HG02981 (cell line): ENCODE measurements at regions not wholly inside any gene's neighbourhood (a gene's known extent, or its start where the extent isn't known, plus 50 kb on each side); places are given as distances from the start of the nearest gene placed in this dataset.
"Not testable (repeated sequence)": the region's sequence is repeated elsewhere in the genome, so short reads cannot be mapped to it uniquely, and the experiment has no call there.

ENCODE experiments used
- ATAC-seq: cut with Tn5 transposase; IDR thresholded peaks from one replicate; pipeline ENCODE4 v1.9.1; 2021; ENCODE audit warnings: mild to moderate bottlenecking, moderate library complexity; ENCODE audit not compliant: unreplicated experiment

DNA sequence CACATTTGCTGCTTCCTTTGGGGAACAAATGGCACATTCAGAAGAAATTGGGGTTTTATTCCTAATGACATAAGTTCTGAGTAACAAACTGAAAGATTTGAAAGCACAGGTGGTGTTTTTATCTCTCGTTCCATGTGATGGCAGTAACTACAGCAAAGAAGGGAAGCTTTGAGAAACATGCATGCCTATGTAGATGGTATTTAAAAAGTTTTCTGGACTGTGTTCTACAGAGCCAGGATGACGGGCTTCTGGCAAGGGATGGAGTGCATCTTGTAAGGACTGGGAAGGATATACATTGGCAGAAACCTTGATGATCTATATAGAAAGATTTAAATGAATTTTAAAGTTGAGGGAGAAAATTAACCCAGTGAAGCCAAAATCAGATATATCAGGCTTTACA, 362.2 kb upstream of the ROPN1 start:
- no peak for ATAC-seq

DNA sequence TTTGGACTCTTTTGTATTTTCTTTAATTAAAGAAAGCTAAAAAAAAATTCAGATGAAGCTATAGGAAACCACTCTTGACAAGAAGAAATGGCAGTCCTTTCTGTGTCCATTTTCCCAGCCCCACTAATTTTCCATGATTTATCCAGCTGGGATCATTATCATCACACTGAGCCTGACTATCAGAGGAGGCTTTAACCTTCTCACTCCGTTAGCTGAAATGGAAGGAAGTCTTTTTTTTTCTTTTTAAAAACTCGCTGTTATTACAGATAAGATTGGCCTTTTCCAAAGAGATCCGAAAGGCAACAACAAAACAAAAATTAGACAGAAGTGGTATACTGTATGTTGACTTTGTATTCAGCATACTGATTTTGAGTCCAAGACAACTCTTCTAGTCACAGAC, 366.2 kb upstream of the ROPN1 start:
- no peak for ATAC-seq

DNA sequence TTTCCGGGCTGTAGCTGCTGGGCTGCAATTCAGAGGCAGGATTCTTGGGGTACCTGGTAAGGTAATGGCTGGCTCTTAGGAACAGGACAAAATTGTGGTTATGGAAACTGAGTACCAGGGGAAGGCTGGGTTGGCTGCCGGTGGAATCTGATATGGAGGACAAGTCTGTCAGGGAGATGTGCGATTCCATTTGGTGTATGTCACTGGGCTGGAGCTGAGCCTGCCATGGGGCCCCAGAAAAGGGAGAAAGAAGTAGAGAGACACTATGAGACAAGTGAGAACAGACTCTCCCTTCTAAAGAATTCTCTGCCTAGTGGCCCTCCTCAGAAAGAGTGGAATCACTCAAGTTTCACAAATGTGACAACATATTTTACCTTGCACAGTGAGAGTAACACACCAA, 368.2 kb upstream of the ROPN1 start:
- ATAC-seq = no peak

DNA sequence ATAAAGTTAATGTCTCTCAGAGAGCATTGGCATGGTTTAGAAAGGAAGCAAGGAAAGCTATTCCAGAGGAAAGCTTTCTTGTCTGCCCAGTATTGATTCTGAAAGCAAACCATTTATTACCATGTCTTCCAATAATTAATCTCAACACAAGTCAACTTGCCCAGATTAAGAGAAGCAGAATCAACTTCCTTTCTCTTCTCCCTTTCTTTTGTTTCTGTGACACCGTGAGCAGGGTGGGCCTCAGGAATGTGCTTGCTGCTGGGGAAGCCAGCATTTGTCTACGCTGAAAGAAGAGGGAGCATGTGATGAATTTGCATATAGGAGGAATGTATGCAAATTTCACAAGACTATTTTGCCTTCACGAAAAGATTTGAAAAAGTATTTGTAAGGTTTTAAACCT, 368.6 kb upstream of the ROPN1 start:
- ATAC-seq = no peak

DNA sequence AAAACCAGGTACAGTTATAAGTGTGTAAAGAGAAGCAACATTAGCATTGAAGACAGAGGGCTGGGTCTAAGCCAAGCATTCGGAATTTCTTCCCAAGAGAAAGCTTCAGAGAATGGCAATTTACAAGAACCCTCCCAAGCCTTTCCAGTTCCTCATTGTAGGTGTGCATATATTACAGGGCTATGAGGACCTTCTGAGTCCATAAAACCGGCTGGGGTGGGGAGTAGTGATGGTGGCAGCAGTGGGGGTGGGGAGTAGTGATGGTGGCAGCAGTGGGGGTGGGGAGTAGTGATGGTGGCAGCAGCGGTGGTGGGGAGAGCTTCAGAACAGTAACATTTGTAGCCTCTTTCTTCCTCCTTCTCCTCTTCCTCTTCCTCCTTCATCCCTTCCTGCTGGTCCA, 368.7 kb upstream of the UMPS start:
- ATAC-seq = no peak

DNA sequence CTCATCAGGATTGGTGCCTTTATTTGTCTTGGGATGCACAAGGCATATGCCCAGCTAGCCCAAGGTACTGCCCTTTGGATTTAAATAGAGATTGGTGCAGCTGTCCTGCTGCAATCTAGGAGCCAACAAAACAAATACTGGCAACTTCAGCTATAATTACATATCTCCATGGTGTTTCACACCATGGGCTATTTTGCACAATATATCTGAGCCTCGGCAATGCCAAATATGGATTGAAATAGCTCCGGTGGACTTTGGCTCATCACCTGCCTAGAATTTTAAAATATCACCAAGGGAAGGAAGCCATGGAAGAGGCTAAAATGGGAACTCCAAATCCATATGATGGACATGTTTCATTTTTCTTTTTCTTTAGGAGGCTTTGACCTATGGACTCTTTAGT, 367.8 kb upstream of the UMPS start:
- no peak for ATAC-seq

DNA sequence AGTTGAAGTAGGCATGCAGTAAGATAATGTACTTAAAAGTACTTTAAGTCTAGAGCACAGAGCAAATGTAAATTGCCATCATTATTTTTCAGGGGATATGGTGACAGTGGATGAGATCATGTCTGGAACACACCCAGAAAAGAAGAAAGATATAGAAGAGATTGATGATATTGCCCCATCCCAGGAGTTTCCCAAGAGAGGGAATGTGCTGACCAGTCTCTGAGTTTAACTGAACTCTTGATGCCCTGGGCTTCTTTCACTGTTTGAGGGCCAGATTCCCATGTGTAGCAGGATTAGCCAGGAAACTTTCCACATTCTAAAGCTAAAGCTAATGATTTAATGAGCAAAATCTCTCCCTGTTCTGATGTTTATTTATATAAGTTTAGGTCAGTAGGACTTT, 366.8 kb upstream of the UMPS start:
- ATAC-seq = no peak

DNA sequence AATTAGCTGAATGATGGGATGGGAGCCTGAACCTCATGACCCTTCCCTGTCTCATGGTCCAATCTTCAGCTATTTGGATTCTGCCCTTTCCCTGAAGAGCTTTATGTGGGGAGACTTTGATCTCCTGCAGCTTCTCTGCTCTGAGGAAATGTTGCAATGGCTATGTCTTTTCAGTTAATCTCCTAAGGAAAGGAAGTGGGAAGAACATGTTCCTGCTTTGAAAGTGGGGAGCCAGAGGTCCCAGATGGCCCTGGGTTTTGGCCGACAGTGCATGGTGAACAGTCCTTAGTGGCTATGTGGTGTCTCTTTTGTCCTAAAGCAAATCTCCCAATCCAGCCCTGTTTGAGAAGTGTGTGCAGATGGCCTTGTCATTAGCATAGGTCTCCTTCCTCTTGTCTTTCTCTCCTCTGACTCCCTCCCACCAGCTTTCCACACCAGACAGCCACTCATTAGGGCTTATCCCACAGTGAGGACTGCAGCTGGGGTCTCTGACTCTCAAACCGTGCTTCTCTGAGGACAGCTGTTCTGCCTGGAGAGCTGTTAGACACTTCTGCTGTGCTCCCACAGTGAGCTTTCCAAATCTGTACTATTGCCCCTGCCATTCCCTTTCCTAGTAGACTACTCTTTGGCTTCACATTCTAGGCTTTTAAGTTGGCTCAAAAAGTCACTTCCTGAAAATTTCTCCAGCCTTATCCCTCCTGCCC, 365.8 kb upstream of the UMPS start:
- ATAC-seq = no peak

DNA sequence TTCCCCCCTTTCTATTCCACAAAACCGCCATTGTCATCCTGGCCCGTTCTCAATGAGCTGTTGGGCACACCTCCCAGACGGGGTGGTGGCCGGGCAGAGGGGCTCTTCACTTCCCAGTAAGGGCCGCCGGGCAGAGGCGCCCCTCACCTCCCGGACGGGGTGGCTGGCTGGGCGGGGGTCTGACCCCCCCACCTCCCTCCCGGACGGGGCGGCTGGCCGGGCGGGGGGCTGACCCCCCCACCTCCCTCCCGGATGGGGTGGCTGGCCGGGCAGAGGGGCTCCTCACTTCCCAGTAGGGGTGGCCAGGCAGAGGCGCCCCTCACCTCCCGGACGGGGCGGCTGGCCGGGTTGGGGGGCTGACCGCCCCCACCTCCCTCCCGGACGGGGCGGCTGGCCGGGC, 363.6 kb upstream of the UMPS start:
- ATAC-seq = not testable (repeated sequence)

DNA sequence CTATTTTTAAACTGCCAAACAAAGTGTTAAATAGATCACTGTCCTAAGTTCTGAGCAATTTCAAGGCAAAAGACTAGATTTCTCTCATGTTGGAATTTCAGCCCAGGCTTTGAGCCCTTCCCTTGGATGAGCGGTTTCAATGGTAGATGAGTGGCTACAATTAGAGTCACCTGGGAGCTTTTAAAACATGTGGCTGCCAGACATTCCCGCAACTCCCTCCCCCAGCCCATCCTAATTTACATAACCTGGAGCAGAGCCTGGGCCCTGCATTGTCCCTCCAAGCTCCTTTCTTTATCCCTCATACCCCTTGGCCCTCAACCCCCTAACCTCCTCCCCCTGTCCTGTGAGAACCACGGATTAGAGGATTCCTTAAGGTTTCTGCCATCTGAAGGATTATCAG, 357.5 kb upstream of the UMPS start:
- ATAC-seq = no peak

DNA sequence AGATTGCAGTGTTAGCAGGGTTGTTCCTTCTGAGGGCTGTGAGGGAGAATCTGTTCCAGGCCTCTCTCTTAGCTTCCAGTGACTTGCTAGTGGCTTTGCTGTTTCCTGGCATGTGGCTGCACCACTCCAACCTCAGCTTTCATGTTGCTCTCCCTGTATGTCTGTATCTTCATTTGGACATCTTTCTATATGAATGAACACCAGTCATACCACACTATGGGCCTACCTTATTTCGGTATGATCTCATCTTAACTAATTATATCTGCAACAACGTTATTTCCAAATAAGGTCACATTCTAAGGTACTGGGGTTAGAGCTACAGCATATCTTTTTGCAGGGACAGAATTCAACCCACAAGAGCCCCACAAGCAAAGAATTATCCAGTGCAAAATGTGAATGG, 356.7 kb upstream of the UMPS start:
- ATAC-seq = peak; percentile 67

DNA sequence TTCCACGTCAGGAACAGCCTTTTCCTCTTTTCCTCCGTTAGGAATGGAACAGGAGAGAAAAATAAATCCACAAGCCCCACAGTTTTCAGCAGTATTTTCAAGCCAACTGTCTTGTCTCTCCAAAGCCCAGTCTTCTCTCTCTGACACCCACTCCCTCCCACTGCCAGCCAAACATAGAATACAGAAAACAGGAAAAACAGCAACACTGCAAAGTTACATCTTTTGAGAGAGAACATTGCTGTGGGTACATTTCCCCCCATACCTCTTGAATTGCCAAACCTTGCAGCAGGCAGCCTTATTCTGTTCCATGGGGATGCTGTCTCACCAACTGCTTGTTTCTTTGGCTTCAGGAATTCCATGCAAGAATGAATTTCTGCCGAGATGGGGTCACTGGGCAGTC, 355.7 kb upstream of the UMPS start:
- ATAC-seq = no peak

DNA sequence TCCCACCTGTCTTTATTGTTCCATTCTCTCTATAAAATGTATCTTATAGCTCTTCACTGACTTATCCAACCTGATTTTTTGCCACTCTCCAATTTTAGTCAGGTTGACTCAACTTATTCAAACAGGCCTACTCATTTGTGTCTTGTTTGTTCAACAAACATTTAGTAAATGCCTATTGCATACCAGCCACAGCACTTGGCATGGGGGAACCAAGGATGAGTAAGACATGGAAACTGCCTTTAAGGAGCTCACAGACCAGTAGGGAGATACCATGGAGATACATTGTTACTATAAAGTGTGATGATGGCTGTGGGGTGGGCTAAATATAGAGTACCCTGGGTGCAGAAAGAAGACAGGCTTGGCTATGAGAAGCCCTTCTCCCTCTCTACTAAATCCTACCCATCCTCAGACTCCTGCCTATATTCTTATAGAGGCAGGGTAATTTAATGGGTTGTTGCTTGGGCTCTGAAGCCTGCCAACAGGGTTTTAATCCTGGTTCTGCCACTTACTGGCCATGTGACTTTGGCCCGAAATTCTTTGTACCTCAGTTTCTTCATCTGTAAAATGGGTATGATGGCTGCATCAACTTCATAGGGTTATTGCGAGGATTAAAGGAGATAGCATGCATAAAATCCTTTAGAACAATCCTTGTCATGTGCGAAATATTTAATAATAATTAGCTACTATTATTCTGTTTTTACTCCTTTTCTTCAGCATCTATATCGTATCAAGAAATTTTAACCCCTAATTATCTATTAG, 348.5 kb upstream of the UMPS start:
- no peak for ATAC-seq

DNA sequence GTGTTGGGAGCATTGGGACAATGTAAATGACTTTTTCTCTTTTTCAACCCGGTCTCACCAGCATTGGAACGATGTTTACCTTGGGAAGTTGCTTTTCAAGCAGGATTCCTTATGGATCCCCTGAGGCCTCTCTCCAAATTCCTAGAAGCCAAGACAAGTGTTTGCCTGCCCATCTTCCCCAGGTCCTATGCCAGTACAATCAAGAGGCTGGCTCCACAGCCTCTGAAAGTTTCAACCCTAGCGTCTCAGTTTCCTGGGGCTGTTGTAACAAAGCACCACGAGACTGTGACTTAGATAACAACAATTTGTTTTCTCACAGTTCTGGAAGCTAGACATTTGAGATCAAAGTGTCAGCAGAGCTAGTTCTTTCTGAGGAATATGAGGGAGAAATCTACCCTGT, 347.2 kb upstream of the UMPS start:
- ATAC-seq = no peak

DNA sequence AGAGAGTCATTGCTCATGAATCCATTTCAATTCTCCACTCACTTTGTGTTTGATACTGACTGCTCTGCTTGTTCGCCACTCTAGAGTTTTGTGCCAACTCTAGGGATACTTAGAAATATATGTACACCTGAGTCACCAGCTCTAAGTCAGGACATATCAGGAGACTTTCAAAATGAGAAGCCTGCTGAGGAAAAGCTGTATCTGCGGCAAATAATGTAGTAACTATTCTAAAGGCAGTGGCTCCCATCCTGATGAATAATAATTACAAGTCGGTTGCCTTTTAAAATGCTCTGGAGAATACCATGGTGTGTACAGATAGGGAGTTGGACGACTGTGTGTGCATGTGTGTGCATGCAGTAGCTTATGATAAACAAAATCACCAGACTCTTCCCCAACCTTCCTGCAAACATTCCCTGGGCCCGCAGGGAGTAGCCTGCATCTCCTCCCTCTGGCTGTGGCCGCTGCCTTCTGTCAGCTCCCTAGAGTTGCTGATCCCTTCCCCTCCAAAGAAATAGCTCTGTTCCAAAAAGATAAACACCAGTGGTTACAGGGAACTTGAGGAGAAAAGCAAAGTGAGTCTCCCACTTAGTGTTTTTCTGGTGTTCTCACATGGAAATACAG, 346.3 kb upstream of the UMPS start:
- no peak for ATAC-seq

DNA sequence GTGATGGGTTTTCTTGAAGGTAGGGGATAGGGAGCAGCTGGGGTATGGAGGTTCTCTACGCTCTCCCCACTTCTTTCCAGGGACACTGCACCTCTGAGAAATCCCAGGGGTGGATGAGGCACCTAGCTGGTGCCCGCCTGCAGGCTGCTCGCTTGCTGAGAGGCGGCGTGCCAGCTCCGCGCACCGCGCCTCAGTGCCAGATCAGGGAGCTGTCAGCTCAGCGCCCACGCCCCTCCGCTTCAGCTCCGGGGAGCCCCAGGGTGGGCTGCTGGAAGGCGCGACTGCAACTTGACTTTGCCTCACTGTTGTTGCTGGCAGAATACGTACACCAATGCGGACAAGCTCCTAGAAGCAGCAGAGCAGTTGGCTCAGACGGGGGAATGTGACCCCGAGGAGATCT, 345.7 kb upstream of the UMPS start:
- ATAC-seq = no peak

DNA sequence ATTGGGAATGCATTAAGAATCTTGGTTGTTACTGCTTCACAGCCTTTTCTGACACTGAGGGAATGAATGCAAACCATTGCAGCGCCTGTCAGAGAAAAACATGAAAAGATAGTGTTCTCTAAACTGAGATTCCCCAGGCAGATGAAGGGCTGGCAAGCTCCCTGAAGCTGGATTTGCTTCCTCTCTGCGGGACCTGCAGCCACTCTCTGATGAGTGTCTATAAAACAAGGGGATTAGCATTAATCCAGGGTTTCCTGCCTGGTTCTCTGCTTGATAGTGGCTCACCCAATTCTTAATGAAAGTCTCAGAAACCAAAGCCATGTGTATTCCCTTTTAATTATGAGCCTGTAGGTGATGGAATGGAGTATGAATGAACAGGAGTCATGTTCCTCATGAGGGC, 344.3 kb upstream of the UMPS start:
- no peak for ATAC-seq

DNA sequence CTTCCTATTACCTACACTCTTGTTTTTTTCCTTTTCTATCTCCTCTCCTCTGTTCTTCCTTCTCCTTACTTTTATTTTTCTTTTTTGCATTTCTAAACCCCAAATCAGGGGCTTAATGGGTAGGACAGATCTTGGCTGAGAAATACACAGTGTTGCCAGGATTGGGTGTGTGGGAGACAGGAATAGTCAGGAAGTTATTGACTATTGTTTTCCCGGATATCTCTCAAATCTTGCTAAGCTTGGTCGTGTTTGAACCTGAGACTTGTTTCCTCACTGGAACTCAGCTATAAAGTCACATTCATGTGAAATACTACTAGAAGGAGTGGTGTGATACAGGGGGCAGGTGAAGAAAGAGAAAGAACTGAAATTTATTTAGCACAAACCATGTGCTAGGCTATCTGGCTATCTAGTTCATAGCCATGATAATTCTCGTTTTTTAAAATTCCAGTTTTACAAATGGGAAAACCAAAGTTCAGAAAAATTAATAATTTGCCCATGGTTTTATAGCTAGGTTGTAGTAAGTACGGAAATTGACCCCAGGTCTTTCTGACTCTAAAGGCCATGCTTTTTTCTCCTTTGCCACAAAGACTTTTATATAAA, 343.2 kb upstream of the UMPS start:
- no peak for ATAC-seq

DNA sequence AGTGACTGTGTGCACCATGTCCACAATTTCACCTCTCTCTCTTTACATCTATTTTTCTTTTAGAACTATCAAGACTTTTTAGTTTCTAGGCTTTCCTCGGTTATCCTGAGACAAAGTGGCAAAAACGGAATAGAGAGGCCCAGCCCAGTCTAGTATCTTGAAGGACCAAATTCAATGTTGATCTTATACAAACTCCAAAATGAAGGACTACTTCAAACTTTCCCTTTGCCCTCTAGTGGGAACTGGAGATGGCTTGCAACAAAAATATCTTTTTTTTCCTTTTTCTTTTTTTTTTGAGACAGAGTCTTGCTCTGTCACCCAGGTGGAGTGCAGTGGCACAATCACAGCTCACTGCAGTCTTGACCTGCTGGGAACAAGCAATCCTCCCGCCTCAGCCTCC, 338.5 kb upstream of the UMPS start:
- ATAC-seq = no peak

DNA sequence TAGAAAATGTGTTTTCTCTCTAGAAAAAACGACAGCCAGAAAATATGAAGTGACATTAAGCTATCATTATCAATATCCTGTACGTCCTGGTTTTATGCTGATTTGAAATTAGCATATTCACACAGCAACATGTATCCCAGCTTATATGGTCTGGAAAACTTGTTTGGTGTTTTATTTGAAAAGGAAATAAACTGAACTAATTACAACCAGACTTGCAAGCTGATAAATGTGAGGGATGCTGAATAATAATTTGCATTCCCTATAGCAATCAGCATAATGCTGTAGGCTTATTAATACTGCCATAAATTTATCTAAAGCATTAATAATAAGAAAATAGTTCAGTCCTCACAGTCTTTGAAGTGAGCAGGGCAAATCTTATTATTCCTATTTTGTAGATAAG, 336.9 kb upstream of the UMPS start:
- ATAC-seq = no peak

DNA sequence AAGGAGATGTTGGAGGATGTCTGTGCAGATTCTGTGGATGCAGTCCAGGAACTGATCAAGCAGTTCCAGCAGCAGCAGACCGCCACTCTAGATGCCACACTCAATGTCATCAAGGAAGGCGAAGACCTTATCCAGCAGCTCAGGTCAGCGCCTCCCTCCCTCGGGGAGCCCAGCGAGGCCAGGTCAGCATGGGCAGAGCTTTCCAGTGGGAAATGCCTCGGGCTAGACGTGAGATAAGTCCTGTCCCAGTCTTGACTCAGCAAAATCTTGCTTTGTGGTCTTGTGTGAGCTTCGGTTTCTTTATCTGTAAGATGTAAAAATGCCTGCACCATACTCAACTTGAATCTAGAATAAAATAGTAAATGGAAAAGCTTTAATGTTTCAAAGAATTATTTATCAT, 335.1 kb upstream of the UMPS start:
- no peak for ATAC-seq
